ENCODE measurements at regions not wholly inside any gene's neighbourhood (a gene's known extent, or its start where the extent isn't known, plus 50 kb on each side); places are given as distances from the start of the nearest gene placed in this dataset.

GRCh38 chr2:104447831-104448434 is 406.0 kb upstream of the POU3F3 start:
- DNase-seq (ENCODE audit: low read depth) = no peak

GRCh38 chr2:104448661-104449440 is 405.1 kb upstream of the POU3F3 start:
- no peak for DNase-seq (ENCODE audit: low read depth)

- DNase-seq (ENCODE audit: low read depth) = no peak
Measured at GRCh38 chr2:104452558-104452957, 401.4 kb upstream of the POU3F3 start.

GRCh38 chr2:104462731-104463130 is 391.2 kb upstream of the POU3F3 start:
- no peak for DNase-seq (ENCODE audit: low read depth)

GRCh38 chr2:104465981-104466380 is 387.9 kb upstream of the POU3F3 start:
- no peak for DNase-seq (ENCODE audit: low read depth)

GRCh38 chr2:104468846-104469245 is 385.1 kb upstream of the POU3F3 start:
- DNase-seq (ENCODE audit: low read depth) = no peak

- DNase-seq (ENCODE audit: low read depth) = no peak
Measured at GRCh38 chr2:104472076-104472475, 381.8 kb upstream of the POU3F3 start.

GRCh38 chr2:104473546-104473945 is 380.4 kb upstream of the POU3F3 start:
- no peak for DNase-seq (ENCODE audit: low read depth)

- DNase-seq (ENCODE audit: low read depth) = no peak
Measured at GRCh38 chr2:104474716-104475115, 379.2 kb upstream of the POU3F3 start.

- DNase-seq (ENCODE audit: low read depth) = no peak
Measured at GRCh38 chr2:104476075-104476474, 377.8 kb upstream of the POU3F3 start.

GRCh38 chr2:104476563-104476988 is 377.3 kb upstream of the POU3F3 start:
- no peak for DNase-seq (ENCODE audit: low read depth)

- DNase-seq (ENCODE audit: low read depth) = no peak
Measured at GRCh38 chr2:104481341-104481740, 372.6 kb upstream of the POU3F3 start.

- no peak for DNase-seq (ENCODE audit: low read depth)
Measured at GRCh38 chr2:104487366-104487765, 366.5 kb upstream of the POU3F3 start.

GRCh38 chr2:104493698-104494097 is 360.2 kb upstream of the POU3F3 start:
- no peak for DNase-seq (ENCODE audit: low read depth)

- no peak for DNase-seq (ENCODE audit: low read depth)
Measured at GRCh38 chr2:104501342-104501741, 352.6 kb upstream of the POU3F3 start.

GRCh38 chr2:104501929-104502328 is 352.0 kb upstream of the POU3F3 start:
- no peak for DNase-seq (ENCODE audit: low read depth)

- DNase-seq (ENCODE audit: low read depth) = no peak
Measured at GRCh38 chr2:104502901-104503300, 351.0 kb upstream of the POU3F3 start.

GRCh38 chr2:104504331-104505073 is 349.4 kb upstream of the POU3F3 start:
- no peak for DNase-seq (ENCODE audit: low read depth)

- DNase-seq (ENCODE audit: low read depth) = no peak
Measured at GRCh38 chr2:104518256-104518655, 335.7 kb upstream of the POU3F3 start.

- DNase-seq (ENCODE audit: low read depth) = no peak
Measured at GRCh38 chr2:104521247-104521646, 332.7 kb upstream of the POU3F3 start.

- DNase-seq (ENCODE audit: low read depth) = no peak
Measured at GRCh38 chr2:104523921-104524320, 330.0 kb upstream of the POU3F3 start.

- no peak for DNase-seq (ENCODE audit: low read depth)
Measured at GRCh38 chr2:104528101-104528500, 325.8 kb upstream of the POU3F3 start.

- no peak for DNase-seq (ENCODE audit: low read depth)
Measured at GRCh38 chr2:104531122-104531521, 322.8 kb upstream of the POU3F3 start.
